ENCODE measurements at regions not wholly inside any gene's neighbourhood (a gene's known extent, or its start where the extent isn't known, plus 50 kb on each side); places are given as distances from the start of the nearest gene placed in this dataset.

GRCh38 chr12:86435053-86435452, 178.9 kb upstream of the MGAT4C start:
- TF ChIP-seq POLR2AphosphoS5 (IDR thresholded peaks at IDR 0.05) (no peak), POLR2A (IDR thresholded peaks at IDR 0.05) (no peak), CTCF (IDR thresholded peaks at IDR 0.05 in 8 of 11, conservative IDR thresholded peaks at IDR 0.05 in 3 of 11) (no peak)
- Histone ChIP-seq H3K4me1 (no peaks in the 10 kb centered on the region), H3K36me3 (no peaks in the 10 kb centered on the region), H3K4me3 (no peak overlapping the region), H3K9me3 (peaks cover 0 to 16% (median 13%) of the 10 kb centered on the region in 8 donors), H3K27ac (no peak overlapping the region), H3K27me3 (replicated peaks in 1 of 7) (no peaks in the 10 kb centered on the region)
- WGBS, 5 donors = 42 to 52% (median 48%) methylated on average over 1 of the region's 1 CpG
- DNase-seq = no peak
- intact Hi-C loops (cut with DNase I; ENCODE audit: low total_unique reads) = no loop called here

GRCh38 chr12:86429824-86430223, 173.6 kb upstream of the MGAT4C start:
- 58 to 75% (median 62%) methylated on average over 1 of the region's 1 CpG for WGBS, 5 donors
- H3K36me3 ChIP-seq = no peaks in the 10 kb centered on the region

GRCh38 chr12:86421333-86421732, 165.1 kb upstream of the MGAT4C start:
- Histone ChIP-seq H3K4me1 (no peaks in the 10 kb centered on the region), H3K4me3 (no peak overlapping the region), H3K36me3 (no peaks in the 10 kb centered on the region), H3K27ac (no peak overlapping the region), H3K9me3 (no peaks in the 10 kb centered on the region), H3K27me3 (replicated peaks in 1 of 7) (no peaks in the 10 kb centered on the region)
- intact Hi-C loops (cut with DNase I; ENCODE audit: low total_unique reads) = no loop called here
- TF ChIP-seq POLR2AphosphoS5 (IDR thresholded peaks at IDR 0.05) (no peak), POLR2A (IDR thresholded peaks at IDR 0.05) (no peak), CTCF (IDR thresholded peaks at IDR 0.05 in 8 of 11, conservative IDR thresholded peaks at IDR 0.05 in 3 of 11) (no peak)
- no peak for DNase-seq
- 88 to 94% (median 90%) methylated on average over 8 of the region's 8 CpGs for WGBS, 5 donors

More at GRCh38 chr12:86429824-86430223, 173.6 kb upstream of the MGAT4C start:
- no peak overlapping the region for H3K4me3 ChIP-seq
- DNase-seq = no peak
- H3K4me1 ChIP-seq = no peaks in the 10 kb centered on the region
- TF ChIP-seq POLR2AphosphoS5 (IDR thresholded peaks at IDR 0.05) (no peak), POLR2A (IDR thresholded peaks at IDR 0.05) (no peak), CTCF (IDR thresholded peaks at IDR 0.05 in 8 of 11, conservative IDR thresholded peaks at IDR 0.05 in 3 of 11) (no peak)
- intact Hi-C loops (cut with DNase I; ENCODE audit: low total_unique reads) = no loop called here
- H3K27ac ChIP-seq = no peak overlapping the region
- no peaks in the 10 kb centered on the region for H3K27me3 ChIP-seq (replicated peaks in 1 of 7)
- peaks cover 0 to 41% (median 34%) of the 10 kb centered on the region in 8 donors for H3K9me3 ChIP-seq

- Histone ChIP-seq H3K27me3 (replicated peaks in 1 of 7) (no peaks in the 10 kb centered on the region), H3K36me3 (no peaks in the 10 kb centered on the region), H3K27ac (no peak overlapping the region), H3K9me3 (peaks cover 0 to 36% (median 28%) of the 10 kb centered on the region in 8 donors), H3K4me1 (no peaks in the 10 kb centered on the region), H3K4me3 (no peak overlapping the region)
- DNase-seq = no peak
- intact Hi-C loops (cut with DNase I; ENCODE audit: low total_unique reads) = no loop called here
- WGBS, 5 donors = 79 to 91% (median 83%) methylated on average over 3 of the region's 3 CpGs
- TF ChIP-seq POLR2A (IDR thresholded peaks at IDR 0.05) = no peak
- no peak for TF ChIP-seq CTCF (IDR thresholded peaks at IDR 0.05 in 8 of 11, conservative IDR thresholded peaks at IDR 0.05 in 3 of 11)
- no peak for TF ChIP-seq POLR2AphosphoS5 (IDR thresholded peaks at IDR 0.05)
These were observed 158.0 kb upstream of the MGAT4C start for GRCh38 chr12:86414201-86414600.
